CD4-positive, alpha-beta T cell treated with Interleukin-17A for 4 hours (primary cell): ENCODE measurements at regions not wholly inside any gene's neighbourhood (a gene's known extent, or its start where the extent isn't known, plus 50 kb on each side); places are given as distances from the start of the nearest gene placed in this dataset.
"Not testable (repeated sequence)": the region's sequence is repeated elsewhere in the genome, so short reads cannot be mapped to it uniquely, and the experiment has no call there.

ENCODE experiments used
- DNase-seq: peaks from one replicate; pipeline ENCODE4 v3.0.0-alpha.2; 2020; ENCODE audit warnings: mixed read lengths

DNA sequence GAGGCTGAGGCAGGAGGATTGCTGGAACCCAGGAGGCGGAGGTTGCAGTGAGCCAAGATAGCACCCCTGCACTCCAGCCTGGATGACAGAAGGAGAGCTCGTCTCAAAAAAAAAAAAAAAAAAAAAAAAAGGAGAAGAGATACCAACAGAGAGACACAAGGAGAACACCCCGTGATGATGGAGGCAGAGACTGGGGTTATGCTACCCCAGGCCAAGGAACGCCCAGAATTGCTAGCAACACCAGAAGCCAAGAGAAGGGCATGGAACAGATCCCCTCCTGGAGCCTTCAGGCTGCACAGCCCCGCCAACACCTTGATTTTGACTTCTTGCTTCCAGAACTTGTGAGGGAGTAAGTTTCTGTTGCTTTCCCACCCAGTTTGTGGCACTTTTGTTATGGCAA is 148.0 kb upstream of the FOXN3 start:
- DNase-seq = no peak

DNA sequence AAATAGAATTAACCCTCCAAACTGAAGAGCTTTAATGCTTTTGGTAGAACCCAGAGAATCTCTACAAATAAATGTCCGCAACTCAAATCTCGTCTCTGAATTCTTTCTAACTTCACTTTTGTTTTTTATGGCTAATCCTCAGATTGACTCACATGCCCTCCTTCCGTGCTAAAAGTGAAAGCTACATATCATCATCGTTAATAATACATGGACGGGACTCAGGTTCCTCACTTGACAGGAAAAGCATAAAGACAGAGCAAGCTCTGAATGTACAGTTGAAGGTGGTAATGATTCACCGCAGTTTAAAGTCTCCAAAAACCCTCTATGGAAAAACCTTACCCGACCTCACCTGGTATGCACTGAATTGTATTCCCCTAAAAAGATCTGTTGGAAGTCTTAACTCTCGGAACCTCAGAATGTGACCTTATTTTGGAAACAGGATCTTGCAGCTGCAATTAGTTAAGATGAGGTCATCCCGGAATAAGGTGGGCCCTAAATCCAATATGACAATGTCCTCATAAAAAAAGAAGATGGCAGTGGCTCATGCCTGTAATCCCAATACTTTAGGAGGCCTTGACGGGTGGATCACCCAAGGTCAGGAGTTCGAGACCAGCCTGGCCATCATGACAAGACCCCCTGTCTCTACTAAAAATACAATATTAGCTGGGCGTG is 147.4 kb upstream of the FOXN3 start:
- no peak for DNase-seq

DNA sequence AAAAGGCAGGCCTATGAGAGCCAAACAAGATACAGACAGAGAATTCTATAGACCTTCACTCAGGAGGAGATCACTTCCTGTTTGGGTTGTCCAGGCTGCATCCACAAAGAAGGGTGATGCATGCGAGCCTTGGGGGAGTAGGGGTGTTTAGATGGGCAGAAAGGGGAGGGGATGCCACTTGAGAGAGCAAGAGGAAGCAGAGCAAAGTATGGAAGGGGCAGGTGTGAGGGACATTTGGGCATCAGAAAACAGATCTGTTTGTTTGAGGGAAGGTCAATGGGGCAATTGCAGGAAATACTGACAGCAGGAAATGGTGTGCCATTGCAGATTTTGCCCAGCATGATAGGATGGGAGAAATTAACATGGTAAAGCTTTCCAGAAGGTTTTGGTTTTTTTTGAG is 146.4 kb upstream of the FOXN3 start:
- no peak for DNase-seq

DNA sequence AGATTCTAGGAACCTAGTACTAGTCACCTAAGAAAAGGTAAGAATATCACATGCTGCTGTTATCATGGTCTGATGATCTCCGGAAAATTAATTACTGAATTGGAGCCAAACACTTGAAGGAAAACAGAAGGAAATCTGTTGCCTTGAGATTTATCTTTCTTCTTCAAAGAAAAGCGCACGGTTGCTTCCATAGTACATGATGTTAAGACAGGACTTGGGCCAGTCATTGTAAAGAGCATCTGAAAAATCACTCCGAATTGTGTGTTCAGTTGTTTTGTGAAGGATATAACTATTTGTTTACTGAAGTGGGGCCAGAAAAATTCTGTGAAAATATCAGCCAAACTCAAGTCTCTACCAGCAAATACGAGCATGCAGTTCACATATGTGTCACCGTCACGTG is 134.9 kb upstream of the FOXN3 start:
- DNase-seq = no peak

DNA sequence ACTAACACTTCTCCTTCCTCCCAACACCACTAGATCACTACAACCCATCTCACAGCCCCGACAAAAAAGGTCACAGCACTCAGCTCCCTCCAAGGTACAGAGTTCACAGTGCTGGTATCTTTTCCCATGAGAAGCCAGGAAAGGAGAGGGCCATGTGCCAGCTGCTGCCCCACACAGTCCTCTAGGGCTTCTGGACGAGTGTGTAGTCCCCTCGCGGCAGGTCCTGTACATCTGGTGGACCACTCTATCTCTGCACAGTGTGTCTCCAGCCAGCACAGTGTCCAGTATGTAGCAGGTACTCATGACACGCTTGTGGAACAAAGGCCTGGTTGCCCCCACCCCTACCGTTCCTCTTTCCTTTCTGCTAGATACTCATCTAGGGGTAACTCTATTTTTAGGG is 134.4 kb upstream of the FOXN3 start:
- no peak for DNase-seq

DNA sequence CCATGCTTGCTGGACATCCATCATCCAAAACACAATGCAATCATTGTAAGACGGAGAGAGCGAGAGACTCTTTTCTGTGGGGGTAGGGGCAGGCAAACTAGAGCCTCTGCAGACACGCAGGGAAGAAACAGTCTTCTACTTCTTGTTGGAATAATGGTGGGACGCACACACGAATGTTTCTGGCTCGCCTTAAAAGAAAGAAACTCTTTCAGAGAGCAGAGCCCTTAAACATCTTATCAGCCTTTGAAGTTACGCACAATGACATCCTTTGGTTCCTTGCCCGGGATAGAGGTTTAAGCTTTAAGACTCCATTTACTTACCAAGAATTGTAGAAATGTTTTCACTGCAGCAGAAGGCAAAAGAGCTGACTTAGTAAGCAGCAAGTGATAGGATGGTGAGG is 133.8 kb upstream of the FOXN3 start:
- DNase-seq = no peak

DNA sequence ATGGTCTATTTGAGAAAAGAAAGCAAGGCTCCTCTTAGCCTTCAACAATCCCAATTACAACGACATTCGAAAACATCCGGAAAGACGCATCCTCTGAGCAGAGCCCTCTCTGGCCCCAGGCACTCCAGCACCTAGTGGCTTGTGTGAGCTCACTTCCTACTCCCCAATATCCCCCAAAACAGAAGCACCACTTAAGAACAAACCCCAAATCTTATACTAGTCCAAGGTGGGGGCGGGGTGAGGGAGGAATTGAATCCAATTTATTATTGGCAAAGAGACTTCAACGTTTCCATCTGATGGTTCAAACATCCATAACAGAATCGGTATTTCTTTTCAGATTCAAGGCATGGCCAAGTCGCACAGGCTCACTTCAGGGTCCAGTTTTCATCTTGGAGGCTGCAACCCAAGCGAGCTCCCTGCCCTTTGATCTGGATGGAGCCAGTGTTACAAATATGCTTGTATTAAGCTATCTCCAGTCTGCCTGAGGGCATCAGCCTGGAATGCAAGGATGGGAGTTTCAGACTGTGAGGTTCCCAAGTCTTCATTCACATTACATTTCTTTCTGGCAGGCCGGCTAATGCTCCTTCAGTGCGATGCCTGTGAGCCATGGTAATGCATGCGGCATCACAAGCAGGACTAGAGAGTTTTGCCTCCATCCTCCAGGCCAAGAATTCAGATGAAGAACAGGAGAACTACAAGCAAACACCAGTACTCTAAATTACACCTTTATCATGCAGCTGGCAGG is 132.5 kb upstream of the FOXN3 start:
- no peak for DNase-seq

DNA sequence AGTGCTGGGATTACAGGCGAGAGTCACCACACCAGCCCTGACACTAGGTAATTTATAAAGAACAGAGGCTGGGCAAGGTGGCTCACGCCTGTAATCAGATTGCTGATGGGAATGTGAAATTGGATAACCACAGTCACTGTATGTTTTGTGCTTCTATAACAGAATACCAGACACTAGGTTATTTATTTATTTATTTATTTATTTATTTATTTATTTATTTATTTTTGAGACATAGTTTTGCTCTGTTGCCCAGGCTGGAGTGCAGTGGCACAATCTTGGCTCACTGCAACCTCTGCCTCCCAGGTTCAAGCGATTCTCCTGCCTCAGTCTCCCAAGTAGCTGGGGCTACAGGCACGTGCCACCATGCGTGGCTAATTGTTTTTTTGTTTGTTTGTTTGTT is 130.0 kb upstream of the FOXN3 start:
- not testable (repeated sequence) for DNase-seq

DNA sequence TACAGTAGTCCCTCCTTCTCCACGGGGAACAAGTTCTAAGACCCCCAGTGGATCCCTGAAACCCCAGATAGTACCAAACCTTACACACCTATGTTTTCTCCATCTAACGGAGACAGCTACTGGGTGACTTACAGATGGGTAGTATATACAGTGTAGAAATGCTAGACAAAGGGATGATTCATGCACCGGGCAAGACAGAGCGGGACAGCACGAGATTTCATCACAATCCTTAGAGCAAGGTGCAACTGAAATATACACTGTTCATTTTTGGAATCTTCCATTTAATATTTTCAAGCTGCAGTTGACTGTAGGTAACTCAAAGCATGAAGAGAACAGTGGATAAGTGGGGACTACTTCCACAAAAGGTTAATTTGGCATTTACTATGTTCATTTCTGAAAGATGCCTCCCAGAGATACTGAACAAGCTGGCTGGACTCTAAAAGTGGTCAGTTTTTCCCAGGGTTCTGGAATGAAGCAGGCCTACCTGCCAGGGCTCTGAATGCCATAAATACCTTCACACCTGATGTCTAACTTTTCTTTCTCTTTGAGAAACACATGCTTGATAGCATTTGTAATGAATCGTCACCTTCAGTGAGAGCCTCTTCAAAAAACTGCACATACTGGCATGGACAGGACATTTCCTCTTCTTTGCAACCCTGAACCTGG is 127.7 kb upstream of the FOXN3 start:
- no peak for DNase-seq

DNA sequence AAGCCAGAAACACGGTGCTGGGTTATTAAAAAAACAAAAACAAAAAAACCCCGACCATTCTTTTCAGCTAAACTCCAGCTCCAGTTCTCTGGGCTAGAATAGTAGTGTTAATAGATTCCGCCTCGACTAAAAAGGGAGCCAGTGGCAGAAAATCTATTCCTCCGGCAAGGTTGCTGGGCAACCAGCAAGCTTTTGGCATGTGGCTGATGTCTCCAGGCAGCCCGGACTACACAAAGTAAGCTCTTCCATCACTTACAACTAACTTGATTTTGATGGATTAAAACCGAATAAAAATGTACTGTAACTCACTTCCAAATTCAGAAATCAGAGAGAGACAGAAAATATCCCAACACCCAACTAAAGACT is 126.4 kb upstream of the FOXN3 start:
- DNase-seq = no peak

DNA sequence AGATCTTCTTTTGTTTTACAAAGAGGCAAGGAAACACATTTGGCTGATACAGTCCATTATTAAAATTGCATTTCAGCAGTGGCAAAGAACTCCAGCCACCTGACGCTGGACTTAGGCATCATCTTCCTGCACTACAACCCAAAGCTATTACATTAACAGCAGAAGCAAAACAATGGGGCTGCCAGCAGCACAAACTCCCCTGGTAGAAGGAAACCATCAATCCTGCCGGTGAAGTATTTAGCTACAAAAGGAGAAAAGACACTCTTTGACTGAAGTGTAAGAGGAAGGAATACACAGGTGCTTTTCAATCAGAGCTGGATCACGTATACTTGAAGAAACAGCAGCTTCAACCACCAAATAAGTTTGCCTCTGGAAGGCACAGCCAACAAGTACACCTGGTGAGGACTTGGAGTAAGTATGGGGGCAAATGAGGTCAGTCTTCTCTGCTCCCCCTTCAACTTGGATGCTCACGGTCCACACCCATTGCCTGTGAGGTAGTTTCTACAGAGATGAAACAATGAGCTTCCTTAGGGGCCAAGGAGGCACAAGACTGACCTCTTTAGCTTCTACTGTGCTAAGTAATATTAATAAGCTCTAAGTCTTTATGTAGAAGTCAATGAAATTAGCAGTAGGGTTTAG is 125.9 kb upstream of the FOXN3 start:
- DNase-seq = no peak

DNA sequence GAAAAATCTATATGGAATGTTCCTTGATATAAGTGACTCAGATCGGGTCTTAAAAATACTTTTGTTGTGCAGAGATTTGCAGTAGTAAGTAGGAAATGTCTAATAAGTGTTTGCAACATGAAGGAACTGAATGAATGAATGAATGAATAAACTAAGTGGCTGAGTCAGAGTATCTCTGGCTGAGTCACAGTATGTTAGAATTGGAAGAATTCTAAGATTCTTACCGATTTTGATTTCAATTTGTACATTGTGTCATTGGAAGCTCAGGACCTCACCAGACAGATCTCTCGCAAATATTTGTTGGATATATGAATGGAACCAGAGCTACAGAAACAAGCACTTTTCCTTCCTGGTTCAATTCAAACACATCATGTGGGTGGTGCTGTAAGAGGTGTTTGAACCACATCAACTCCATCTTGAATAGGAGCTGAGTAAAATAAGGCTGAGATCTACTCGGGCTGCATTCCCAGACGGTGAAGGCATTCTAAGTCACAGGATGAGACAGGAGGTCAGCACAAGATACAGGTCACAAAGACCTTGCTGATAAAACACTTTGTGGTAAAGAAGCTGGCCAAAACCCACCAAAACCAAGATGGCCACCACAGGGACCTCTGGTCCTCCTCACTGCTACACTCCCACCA is 123.9 kb upstream of the FOXN3 start:
- DNase-seq = no peak

DNA sequence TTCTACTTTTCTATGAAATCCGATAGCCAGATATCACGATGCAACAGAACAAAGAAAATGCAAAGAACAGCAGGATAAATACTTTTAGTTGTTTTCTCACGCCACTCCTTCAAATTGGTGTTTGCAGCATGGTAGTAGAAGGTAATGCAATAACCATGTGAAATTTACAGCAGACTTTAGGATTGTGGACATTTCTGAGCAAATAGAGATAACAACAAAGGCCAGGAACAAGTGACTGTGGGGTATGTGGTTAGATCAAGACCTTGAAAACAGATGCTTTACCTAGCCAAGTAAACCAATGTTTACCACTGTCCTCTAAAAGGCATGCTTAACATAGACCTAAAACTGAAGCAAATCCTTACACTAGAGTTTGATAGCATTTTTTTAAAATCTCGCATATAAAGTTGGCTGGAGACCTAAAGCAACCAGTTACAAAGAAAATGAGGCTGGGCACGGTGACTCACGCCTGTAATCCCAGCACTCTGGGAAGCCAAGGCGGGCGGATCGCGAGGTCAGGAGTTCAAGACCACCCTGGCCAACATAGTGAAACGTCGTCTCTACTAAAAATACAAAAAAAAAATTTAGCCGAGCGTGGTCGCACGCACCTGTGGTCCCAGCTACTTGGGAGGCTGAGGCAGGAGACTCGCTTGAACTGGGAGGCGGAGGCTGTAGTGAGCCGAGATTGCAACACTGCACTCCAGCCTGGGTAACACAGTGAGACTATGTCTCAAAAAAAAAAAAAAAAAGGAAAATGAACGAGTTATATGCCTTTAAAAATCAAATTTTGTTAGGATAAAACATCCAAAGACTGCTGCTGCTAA is 123.2 kb upstream of the FOXN3 start:
- DNase-seq = no peak

DNA sequence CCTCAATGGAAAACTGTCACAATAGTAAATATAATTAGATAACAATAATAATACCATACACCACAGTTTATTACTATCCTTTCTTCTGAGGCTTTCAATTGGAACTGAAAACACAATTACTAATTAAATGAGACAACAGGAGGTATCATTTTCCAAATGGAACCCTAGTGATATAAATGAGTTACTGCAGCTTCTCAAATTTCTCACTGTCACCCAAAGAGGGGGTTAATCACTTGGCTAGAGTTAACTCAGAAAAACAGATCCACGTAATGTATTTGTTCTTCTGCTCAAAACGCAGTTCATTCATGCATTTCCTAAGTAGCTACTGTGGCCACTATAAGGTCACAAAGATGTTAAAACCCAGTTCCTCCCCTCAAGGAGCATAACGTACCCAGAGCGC is 120.9 kb upstream of the FOXN3 start:
- no peak for DNase-seq

DNA sequence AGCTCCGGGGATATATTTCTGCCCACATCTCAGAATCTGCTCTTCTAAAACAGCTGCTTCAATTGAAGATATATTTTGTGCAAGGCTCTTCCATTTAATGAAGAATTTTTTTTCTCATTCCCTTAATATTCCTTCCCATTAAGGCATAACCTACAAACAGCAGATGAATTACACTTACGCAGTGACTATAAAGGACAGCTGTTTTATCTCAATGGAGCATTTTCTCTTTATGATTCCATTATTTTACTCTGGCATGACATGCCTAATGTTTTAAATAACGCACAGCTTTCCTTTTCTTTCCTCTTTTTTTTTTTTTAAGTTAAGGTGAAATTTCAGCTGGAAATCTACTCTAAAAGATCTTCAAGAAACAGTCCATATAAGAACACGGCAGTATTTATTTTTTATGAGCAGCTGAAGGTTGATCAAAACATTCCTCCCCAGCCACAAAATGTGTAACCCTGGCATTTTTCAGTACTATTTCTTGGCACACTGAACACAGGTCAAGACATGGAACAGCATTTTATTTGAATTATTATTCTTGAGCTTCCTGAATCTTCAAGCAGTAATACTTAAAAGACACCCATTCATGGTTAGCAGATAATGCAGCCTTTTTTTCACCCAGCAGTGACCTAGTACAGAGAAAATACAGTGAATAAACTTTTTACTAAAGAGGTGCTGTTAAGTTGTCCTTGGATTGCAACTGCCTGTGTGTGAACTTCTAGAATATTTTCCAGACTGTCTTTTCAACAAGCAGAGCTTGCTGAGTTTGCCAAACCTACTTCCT is 118.1 kb upstream of the FOXN3 start:
- no peak for DNase-seq

DNA sequence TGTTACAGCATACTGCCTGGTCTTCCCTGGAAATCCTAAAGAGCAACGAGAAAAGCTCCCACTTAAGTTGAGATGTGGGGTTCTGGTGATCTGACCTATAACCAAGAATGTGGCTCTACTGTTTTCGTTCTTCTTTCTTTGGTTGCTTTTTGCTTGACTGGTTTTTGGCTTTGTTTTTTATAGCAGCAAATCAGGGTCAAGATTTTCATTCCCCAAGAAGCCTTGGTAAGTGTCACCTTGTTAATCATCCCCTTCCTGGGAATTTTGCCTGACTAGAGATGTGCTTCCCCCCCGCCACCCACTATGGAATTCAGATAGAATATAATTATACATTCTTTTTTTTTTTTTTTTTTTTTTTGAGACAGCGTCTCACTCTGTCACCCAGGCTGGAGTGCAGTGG is 116.7 kb upstream of the FOXN3 start:
- no peak for DNase-seq

DNA sequence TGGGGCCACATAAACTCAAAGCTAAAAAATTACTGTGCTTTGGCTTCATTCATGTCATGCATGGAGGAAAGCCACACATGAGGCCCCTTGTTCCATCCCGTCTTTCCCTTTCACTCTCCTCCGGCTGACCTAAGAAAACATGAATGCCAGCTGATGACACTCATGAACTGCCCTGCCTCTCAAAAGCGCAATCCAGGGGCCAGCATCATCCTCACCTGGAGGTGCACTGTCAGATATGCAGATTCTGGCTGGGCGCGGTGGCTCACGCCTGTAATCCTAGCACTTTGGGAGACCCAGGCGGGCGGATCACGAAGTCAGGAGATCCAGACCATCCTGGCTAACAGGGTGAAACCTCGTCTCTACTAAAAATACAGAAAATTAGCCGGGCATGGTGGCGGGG is 116.1 kb upstream of the FOXN3 start:
- DNase-seq = no peak

DNA sequence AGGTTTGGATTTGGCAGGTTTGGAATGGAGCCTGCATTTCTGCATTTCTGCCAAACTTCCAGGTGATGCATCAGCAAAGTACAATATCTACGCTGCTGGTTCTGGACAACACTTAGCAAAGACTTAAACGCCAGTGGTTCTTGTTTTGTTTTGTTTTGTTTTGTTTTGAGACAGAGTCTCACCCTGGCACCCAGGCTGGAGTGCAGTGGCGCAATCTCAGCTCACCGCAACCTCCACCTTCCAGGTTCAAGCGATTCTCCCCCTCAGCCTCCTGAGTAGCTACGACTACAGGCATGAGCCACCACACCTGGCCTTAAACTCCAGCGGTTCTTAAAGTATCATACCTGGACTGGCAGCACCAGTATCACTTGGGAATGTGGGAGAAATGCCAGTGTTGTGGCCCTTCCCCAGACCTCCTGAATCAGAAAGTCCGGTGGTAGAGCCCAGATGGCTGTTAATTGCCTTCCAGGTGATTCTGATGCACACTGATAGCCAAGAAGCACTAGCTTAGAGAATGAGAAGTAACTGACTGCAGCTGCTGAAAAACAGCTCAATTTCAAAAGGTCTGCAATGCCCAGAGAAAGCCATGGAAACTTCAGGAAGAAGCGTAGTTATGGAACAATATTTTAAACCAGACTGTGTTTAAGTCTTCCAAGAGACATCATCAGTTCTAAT is 114.8 kb upstream of the FOXN3 start:
- no peak for DNase-seq

DNA sequence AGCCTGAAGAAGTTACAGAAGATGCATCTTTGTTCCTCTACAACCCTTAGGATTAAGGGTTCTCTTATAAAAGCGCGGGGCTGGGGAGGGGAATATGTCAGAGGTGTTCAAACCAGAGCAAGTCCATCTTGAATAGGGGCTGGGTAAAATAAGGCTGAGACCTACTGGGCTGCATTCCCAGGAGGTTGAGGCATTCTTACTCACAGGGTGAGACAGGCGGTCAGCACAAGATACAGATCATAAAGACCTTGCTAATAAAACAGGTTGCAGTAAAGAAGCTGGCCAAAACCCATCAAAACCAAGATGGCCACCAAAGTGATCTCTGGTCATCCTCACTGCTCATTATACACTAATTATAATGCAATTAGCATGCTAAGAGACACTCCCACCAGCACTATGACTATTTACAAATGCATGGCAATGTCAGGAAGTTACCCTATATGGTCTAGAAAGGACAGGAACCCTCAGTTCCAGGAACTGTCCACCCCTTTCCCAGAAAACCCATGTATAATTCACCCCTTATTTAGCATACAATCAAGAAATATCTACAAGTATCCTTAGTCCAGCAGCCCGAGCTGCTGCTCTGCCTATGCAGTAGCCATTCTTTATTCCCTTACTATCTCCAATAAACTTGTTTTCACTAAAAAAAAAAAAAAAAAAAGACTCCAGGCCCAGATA is 108.1 kb upstream of the FOXN3 start:
- DNase-seq = no peak

DNA sequence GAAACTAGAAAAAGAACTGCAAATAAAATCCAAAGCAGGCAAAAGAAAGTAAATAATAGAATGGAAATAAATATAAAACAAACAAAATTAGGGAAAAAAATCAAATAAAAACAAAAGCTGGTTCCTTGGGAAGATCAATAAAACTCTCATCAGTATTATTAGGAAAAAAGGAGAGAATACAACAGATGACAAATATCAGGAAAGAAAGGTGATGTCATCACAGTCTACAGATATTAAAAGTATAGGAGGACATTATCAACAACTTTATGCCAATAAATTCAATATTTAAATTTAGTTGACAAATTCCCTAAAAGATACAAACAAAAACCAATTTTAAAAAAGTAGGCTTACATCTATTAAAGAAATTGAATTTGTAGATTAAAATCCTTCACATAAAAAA is 107.4 kb upstream of the FOXN3 start:
- no peak for DNase-seq
